Fibroblast of lung (primary cell): ENCODE measurements at regions not wholly inside any gene's neighbourhood (a gene's known extent, or its start where the extent isn't known, plus 50 kb on each side); places are given as distances from the start of the nearest gene placed in this dataset.

Experiments used
- EZH2 ChIP-seq: IDR thresholded peaks from 2 replicates; pipeline ENCODE4 v1.5.1; 2012; ENCODE audit warnings: low read length, control low read depth, mild to moderate bottlenecking; ENCODE audit errors: missing control alignments
- TF ChIP-seq, protein P1 (sequence below), 2 donors: IDR thresholded peaks in 1 of 2; conservative IDR thresholded peaks in 1 of 2; 1 replicate in 1 of 2; 2 replicates in 1 of 2; pipeline ENCODE4 v1.5.1; 2011 to 2012; ENCODE audit warnings: low read length in 2 of 2, control low read depth in 1 of 2, inconsistent platforms in 1 of 2, low read depth in 1 of 2, mild to moderate bottlenecking in 1 of 2

DNA sequence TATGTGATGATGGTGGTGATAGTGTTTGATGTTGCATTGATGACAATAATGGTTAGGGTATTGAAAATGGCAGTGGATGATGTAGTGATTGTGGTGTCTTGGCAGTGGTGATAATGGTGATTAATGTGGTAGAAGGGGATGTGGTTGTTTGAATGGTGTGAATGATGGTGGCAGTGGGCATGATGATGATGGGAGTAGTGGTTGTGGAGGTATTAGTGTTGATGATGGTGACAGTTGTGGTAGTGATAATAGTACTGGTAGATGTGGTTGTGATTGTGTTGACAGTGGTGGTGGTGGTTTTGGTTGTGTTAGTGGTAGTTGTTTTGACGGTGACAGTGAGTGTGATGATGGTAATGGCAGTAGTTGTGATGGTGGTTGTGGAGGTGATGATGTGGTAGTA is 1049.0 kb downstream of the VRK1 start:
- TF ChIP-seq, protein P1, sequence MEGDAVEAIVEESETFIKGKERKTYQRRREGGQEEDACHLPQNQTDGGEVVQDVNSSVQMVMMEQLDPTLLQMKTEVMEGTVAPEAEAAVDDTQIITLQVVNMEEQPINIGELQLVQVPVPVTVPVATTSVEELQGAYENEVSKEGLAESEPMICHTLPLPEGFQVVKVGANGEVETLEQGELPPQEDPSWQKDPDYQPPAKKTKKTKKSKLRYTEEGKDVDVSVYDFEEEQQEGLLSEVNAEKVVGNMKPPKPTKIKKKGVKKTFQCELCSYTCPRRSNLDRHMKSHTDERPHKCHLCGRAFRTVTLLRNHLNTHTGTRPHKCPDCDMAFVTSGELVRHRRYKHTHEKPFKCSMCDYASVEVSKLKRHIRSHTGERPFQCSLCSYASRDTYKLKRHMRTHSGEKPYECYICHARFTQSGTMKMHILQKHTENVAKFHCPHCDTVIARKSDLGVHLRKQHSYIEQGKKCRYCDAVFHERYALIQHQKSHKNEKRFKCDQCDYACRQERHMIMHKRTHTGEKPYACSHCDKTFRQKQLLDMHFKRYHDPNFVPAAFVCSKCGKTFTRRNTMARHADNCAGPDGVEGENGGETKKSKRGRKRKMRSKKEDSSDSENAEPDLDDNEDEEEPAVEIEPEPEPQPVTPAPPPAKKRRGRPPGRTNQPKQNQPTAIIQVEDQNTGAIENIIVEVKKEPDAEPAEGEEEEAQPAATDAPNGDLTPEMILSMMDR (conservative IDR thresholded peaks at IDR 0.05 in 1 of 2, IDR thresholded peaks at IDR 0.05 in 1 of 2; ENCODE audit: low read depth in 1 of 2, low read length in 2 of 2) = no peak
- no peak for TF ChIP-seq EZH2
